Psoas muscle (tissue), 7 donors: ENCODE measurements at regions not wholly inside any gene's neighbourhood (a gene's known extent, or its start where the extent isn't known, plus 50 kb on each side); places are given as distances from the start of the nearest gene placed in this dataset.
A peak's percentile ranks its signal among the peaks of the same experiment; 100 is the strongest.

ENCODE experiments used
- ATAC-seq, 4 donors: fragments of 200-7000 bp; cut with Tn5 transposase; one replicate each; pipeline ENCODE4 v1.9.1; 2020; ENCODE audit warnings: moderate library complexity in 3 of 4, mild to moderate bottlenecking in 2 of 4
- DNase-seq, 2 donors: peaks; one replicate each; pipeline ENCODE4 v3.0.0-alpha.2; 2020
- H3K27ac ChIP-seq: fragments of 200-600 bp; one replicate; pipeline ENCODE4 v1.8.0; 2022
- H3K27me3 ChIP-seq, 3 donors: fragments of 200-600 bp in 1 of 3; one replicate each; pipeline versions ENCODE4 v1.6.1 to v1.8.0; 2013 to 2022; ENCODE audit warnings: low read length in 2 of 3, mild to moderate bottlenecking in 2 of 3, moderate library complexity in 1 of 3; ENCODE audit not compliant: insufficient read depth in 3 of 3
- H3K36me3 ChIP-seq, 2 donors: fragments of 200-600 bp in 1 of 2; one replicate each; pipeline versions ENCODE4 v1.6.1 to v1.8.0; 2013 to 2022; ENCODE audit warnings: low read depth in 1 of 2, mild to moderate bottlenecking in 1 of 2, moderate library complexity in 1 of 2; ENCODE audit not compliant: insufficient read depth in 1 of 2
- H3K4me1 ChIP-seq: fragments of 200-600 bp; one replicate; pipeline ENCODE4 v1.8.0; 2022
- H3K4me3 ChIP-seq: fragments of 200-600 bp; one replicate; pipeline ENCODE4 v1.8.0; 2022; ENCODE audit warnings: mild to moderate bottlenecking
- H3K9me3 ChIP-seq: fragments of 200-600 bp; one replicate; pipeline ENCODE4 v1.8.0; 2022
- WGBS, 3 donors: extraction: QIAGEN DNeasy Blood & Tissue Kit; methylation state at CpG; one replicate each; pipeline versions ENCODE4 v1.1.6 to v1.1.7; 2013; 5-methylcytosine and 5-hydroxymethylcytosine counted together
- intact Hi-C, 2 donors: fragments of 100-400 bp; cut with DNase I; formaldehyde crosslinking; loops; one replicate each; pipeline versions ENCODE4 v1.11.0 to v1.14.2; 2022
- TF ChIP-seq, protein P1 (sequence below): fragments of 200-600 bp; IDR thresholded peaks from one replicate; pipeline ENCODE4 v1.8.0; 2022; ENCODE audit warnings: antibody characterized with exemption
- donor health status: healthy with polysubstance abuse.
- donor health status: DM: no; HTN: no; CAD: no; lungs with moderate emphysema.
- donor health status: Bipolar disorder and iron deficiency.
- donor health status: healthy.
- donor health status: DM: yes; HTN: yes; CAD: no.
- donor health status: DM: no; HTN: no; CAD: no.
- donor health status: DM: yes; HTN: yes; CAD: no.

DNA sequence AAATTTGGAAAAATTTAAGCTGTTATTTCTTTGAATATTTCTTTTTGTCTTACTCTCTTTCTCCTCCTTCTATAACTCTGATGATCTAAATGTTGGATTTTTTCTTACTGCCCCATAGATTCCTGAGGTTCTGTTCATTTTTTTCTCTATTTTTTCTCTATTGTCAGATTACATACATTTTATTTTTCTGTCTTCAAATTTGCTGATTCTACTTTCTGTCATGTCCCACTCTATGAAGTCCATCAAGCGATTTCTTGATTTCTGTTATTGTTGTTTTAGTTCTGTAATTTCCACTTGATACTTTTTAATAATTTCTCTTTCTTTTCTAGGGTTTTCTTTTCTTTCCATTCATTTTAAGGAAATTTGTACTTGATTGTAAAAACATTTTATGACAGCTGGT, 83.7 kb upstream of the THRB start:
- no peaks in the 10 kb centered on the region for H3K27me3 ChIP-seq
- DNase-seq (no peak), ATAC-seq (no peak)
- 89 to 98% (median 97%) methylated on average over 1 of the region's 1 CpG for WGBS, 3 donors
- TF ChIP-seq, protein P1, sequence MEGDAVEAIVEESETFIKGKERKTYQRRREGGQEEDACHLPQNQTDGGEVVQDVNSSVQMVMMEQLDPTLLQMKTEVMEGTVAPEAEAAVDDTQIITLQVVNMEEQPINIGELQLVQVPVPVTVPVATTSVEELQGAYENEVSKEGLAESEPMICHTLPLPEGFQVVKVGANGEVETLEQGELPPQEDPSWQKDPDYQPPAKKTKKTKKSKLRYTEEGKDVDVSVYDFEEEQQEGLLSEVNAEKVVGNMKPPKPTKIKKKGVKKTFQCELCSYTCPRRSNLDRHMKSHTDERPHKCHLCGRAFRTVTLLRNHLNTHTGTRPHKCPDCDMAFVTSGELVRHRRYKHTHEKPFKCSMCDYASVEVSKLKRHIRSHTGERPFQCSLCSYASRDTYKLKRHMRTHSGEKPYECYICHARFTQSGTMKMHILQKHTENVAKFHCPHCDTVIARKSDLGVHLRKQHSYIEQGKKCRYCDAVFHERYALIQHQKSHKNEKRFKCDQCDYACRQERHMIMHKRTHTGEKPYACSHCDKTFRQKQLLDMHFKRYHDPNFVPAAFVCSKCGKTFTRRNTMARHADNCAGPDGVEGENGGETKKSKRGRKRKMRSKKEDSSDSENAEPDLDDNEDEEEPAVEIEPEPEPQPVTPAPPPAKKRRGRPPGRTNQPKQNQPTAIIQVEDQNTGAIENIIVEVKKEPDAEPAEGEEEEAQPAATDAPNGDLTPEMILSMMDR = no peak
- no peak overlapping the region for H3K27ac ChIP-seq
- H3K36me3 ChIP-seq = no peaks in the 10 kb centered on the region
- no peaks in the 10 kb centered on the region for H3K4me1 ChIP-seq
- H3K4me3 ChIP-seq = no peak overlapping the region
- H3K9me3 ChIP-seq = no peaks in the 10 kb centered on the region
- intact Hi-C loops = no loop called here

DNA sequence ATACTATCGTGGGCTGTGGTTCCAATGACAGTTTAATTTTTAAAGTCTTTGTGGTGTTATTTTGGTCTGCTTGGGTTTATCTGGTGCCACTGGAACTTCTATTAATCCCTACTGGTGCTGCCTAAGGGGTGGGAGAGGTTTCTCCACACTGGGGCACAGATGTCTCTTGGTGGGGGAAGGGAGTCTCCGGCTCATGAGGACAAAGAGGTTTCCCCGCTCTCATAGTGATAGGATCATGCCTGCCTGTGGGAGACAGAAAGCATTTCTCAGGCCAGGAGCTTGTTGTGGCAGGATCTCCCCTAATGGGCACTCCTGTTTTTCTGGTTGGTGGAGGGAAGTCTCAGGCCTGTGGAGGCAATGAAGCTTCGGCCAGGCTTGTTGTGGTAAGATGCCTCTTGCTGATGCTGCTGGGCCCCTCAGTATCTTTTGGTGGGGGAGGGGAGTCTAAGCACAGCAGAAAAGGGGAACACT, 84.3 kb upstream of the THRB start:
- intact Hi-C loops = no loop called here
- H3K36me3 ChIP-seq = no peaks in the 10 kb centered on the region
- 85 to 88% (median 86%) methylated on average over 4 of the region's 4 CpGs for WGBS, 3 donors
- no peaks in the 10 kb centered on the region for H3K27me3 ChIP-seq
- ATAC-seq (no peak), DNase-seq (no peak)
- no peaks in the 10 kb centered on the region for H3K9me3 ChIP-seq
- H3K4me3 ChIP-seq = no peak overlapping the region
- H3K4me1 ChIP-seq = no peaks in the 10 kb centered on the region
- TF ChIP-seq, protein P1 = no peak
- no peak overlapping the region for H3K27ac ChIP-seq

DNA sequence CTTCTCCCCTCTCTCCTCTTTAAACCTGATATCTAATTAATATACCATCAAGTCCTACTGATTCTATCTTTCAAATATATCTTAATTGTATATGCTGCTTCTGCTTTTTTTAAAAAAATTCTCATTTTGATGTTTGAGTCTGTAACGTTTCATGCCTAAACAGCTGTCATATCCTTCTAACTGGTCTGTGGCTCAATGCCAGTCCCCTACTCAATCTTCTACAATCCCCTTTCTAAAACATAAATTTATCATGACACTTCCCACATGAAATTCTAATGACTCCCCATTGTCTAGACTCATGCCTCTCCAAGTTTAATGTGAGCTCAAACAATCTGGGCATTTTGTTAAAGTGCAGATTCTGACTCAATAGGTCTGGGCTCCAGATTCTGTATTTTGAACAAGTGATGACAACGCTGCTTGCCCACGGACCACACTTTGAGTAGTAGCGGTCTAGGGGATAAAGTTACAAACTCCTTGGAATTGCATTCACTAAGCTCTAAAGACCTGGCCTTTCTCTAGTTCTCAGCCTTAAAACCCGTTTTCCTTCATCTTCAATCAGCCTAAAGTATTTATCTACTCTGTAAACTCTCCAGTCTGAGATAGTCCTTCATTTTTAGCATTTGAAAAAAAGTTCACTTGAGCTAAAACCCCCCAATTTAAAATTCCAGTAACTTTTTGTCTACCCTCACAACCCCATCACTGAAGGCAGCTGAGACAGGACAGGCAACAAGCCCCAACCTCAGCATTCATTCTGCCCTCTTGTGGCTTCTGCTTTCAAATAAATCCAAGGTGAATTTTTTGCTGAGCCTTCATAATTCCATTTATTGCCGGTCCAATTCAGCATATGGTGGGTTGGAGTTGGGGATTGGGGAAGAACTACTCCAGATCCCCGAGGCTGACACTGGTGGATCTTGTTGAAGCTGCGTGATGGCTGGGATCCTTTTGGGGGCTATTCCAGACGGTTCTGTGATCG, 88.1 kb upstream of the THRB start:
- H3K9me3 ChIP-seq = no peaks in the 10 kb centered on the region
- H3K4me1 ChIP-seq = peaks cover 7% of the 10 kb centered on the region
- no peaks in the 10 kb centered on the region for H3K36me3 ChIP-seq
- no peaks in the 10 kb centered on the region for H3K27me3 ChIP-seq
- H3K27ac ChIP-seq = no peak overlapping the region
- 62 to 74% (median 65%) methylated on average over 10 of the region's 10 CpGs for WGBS, 3 donors
- intact Hi-C loops = loop anchor here (5.0 to 10.0 kb wide), 2 partner anchors 58 to 60 kb away; no protein-coding TSS in a partner anchor
- DNase-seq (no peak), ATAC-seq (peak; percentile 55 to 87 (median 70))
- no peak overlapping the region for H3K4me3 ChIP-seq
- TF ChIP-seq, protein P1 = peak; percentile 39

DNA sequence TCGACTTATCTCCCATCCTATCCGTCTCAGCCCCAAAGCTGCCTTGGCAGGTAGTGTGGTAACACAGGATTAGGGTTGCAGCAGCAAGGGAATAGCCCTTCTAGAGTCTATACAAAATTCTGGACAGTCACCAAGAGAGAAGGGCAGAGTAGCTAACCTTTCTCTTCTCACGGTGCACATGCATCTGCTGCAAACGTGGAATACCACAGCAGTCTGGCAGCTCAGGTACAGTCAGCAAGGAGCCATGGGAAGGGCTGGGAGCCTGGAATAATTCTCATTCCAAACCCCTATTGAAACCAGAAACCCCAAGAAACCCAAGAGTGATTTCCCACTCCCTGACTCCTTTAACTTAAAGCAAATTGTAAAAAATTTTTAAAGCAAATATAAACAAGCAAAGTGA, 92.3 kb upstream of the THRB start:
- H3K27me3 ChIP-seq = no peaks in the 10 kb centered on the region
- no peaks in the 10 kb centered on the region for H3K36me3 ChIP-seq
- intact Hi-C loops = loop anchor here in 1 of 2 donors (10.0 kb wide), 1 partner anchor 62 kb away; no protein-coding TSS in a partner anchor
- DNase-seq = no peak
- H3K4me3 ChIP-seq = no peak overlapping the region
- no peak overlapping the region for H3K27ac ChIP-seq
- ATAC-seq = peak in 1 of 4 donors; percentile 48
- TF ChIP-seq, protein P1 = no peak
- H3K4me1 ChIP-seq = peaks cover 26% of the 10 kb centered on the region
- WGBS, 3 donors = 28 to 35% (median 35%) methylated on average over 4 of the region's 4 CpGs
- H3K9me3 ChIP-seq = no peaks in the 10 kb centered on the region
